HG02610 (cell line): ENCODE measurements at regions not wholly inside any gene's neighbourhood (a gene's known extent, or its start where the extent isn't known, plus 50 kb on each side); places are given as distances from the start of the nearest gene placed in this dataset.
"Not testable (repeated sequence)": the region's sequence is repeated elsewhere in the genome, so short reads cannot be mapped to it uniquely, and the experiment has no call there.

Source experiments
- ATAC-seq: cut with Tn5 transposase; IDR thresholded peaks from one replicate; pipeline ENCODE4 v1.9.1; 2021; ENCODE audit warnings: mild to moderate bottlenecking, moderate library complexity; ENCODE audit not compliant: unreplicated experiment

- no peak for ATAC-seq
Observed at GRCh38 chr2:207321514-207321913, 155.8 kb upstream of the KLF7 start.

- ATAC-seq, result no peak
Observed at GRCh38 chr2:207324001-207324400, 158.3 kb upstream of the KLF7 start.

- peak; percentile 36 for ATAC-seq
Observed at GRCh38 chr2:207327513-207327912, 161.8 kb upstream of the KLF7 start.

- ATAC-seq, result peak; percentile 44
Observed at GRCh38 chr2:207328944-207329386, 163.2 kb upstream of the KLF7 start.

GRCh38 chr2:207330912-207331311, 165.2 kb upstream of the KLF7 start:
- ATAC-seq, result peak; percentile 59

GRCh38 chr2:207331674-207332073, 165.9 kb upstream of the KLF7 start:
- ATAC-seq, result no peak

GRCh38 chr2:207332480-207333212, 166.9 kb upstream of the KLF7 start:
- ATAC-seq, result peak; percentile 29

GRCh38 chr2:207333599-207334300, 168.0 kb upstream of the KLF7 start:
- ATAC-seq, result no peak

- no peak for ATAC-seq
Observed at GRCh38 chr2:207334301-207334623, 168.5 kb upstream of the KLF7 start.

GRCh38 chr2:207334624-207335371, 169.1 kb upstream of the KLF7 start:
- peak; percentile 41 for ATAC-seq

- ATAC-seq, result peak; percentile 22
Observed at GRCh38 chr2:207337234-207338219, 171.8 kb upstream of the KLF7 start.

- no peak for ATAC-seq
Observed at GRCh38 chr2:207338220-207338607, 172.5 kb upstream of the KLF7 start.

GRCh38 chr2:207338610-207339009, 172.9 kb upstream of the KLF7 start:
- no peak for ATAC-seq

- ATAC-seq, result no peak
Observed at GRCh38 chr2:207341112-207341750, 175.5 kb upstream of the KLF7 start.

- ATAC-seq, result no peak
Observed at GRCh38 chr2:207341804-207342203, 176.1 kb upstream of the KLF7 start.

- ATAC-seq, result not testable (repeated sequence)
Observed at GRCh38 chr2:207344596-207345394, 179.0 kb upstream of the KLF7 start.

- no peak for ATAC-seq
Observed at GRCh38 chr2:207351171-207351570, 178.6 kb upstream of the CREB1 start.

- ATAC-seq, result peak; percentile 86
Observed at GRCh38 chr2:207352978-207353671, 176.6 kb upstream of the CREB1 start.

GRCh38 chr2:207353836-207354235, 175.9 kb upstream of the CREB1 start:
- no peak for ATAC-seq
